HG02852 (cell line): ENCODE measurements at regions not wholly inside any gene's neighbourhood (a gene's known extent, or its start where the extent isn't known, plus 50 kb on each side); places are given as distances from the start of the nearest gene placed in this dataset.

Experiments used
- ATAC-seq: cut with Tn5 transposase; IDR thresholded peaks from one replicate; pipeline ENCODE4 v1.9.1; 2021; ENCODE audit warnings: mild to moderate bottlenecking, moderate library complexity; ENCODE audit not compliant: unreplicated experiment

- no peak for ATAC-seq
Measured at GRCh38 chr11:92317222-92317621, 92.6 kb downstream of the FAT3 start.

DNA sequence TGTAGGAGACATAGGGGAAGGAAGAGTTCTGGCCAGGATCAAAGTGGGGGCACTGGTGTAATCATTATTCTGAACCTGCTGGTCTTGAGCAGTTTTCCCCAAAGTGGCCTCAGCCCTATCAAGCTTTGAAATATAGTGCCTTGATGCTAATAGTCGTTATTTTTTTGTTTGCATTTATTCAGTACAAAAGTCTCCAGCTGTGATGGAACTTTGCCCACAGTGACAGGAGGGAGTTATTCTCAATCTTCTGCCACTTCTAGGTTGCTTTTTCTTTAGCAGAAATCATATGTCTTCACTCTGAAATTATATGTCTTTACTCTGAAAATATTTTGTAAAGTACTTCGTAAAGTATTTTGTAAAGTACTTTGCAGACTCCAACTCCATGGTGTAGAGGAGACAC lies 93.1 kb downstream of the FAT3 start:
- no peak for ATAC-seq

DNA sequence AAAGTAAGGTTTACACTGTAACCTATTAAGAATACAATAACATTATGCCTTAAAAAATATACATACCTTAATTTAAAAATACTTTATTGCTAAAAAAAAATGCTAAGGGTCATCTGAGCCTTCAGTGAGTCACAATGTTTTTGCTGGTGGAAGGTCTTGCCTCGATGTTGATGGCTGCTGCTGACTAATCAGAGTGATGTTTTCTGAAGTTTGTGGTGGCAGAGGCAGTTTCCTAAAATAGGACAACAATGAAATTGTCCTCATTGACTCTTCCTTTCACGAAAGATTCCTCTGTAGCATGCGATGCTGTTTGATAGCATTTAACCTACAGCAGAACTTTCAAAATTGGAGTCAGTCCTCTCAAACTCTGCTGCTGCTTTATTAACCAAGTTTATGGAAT lies 97.6 kb downstream of the FAT3 start:
- ATAC-seq = no peak

- ATAC-seq = no peak
Measured at GRCh38 chr11:92324890-92325289, 100.3 kb downstream of the FAT3 start.

- no peak for ATAC-seq
Measured at GRCh38 chr11:92325416-92325815, 100.8 kb downstream of the FAT3 start.

DNA sequence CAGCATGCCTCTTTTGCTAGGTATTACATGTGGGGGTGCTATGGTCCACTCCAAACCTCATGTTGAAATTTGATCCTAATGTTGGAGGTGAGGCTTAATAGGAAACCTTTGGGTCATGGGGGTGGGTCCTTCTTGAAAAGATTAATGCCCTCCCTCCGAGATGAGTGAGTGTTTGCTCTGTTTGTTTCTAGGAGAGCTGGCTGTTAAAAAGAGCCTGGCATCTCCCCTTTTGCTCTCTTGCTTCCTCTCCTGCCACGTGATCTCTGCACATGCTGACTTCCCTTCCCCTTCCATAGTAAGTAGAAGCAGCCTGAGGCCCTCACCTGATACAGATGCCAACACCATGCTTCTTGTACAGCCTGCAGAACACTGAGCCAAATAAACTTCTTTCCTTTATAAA lies 104.5 kb downstream of the FAT3 start:
- no peak for ATAC-seq

- no peak for ATAC-seq
Measured at GRCh38 chr11:92329646-92330045, 105.0 kb downstream of the FAT3 start.

- no peak for ATAC-seq
Measured at GRCh38 chr11:92330114-92330513, 105.5 kb downstream of the FAT3 start.

DNA sequence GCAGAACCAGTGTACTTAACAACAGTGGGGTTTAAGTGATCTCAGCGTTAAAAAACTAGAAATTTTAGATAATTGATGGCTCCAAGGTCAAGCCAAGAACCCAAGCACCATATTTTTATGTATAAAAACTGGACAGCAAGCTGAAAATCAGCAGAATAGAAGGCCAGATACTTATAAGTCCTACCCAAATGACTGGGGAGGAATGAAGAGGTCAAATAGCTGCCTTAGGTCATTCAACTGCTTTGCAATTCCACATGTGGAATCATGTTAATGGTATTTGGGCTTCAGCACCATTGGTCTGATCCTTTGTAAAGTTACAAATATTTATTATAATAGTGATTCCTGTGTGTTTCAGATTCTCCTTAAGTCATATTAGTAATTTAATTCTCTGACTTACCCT lies 108.4 kb downstream of the FAT3 start:
- no peak for ATAC-seq

DNA sequence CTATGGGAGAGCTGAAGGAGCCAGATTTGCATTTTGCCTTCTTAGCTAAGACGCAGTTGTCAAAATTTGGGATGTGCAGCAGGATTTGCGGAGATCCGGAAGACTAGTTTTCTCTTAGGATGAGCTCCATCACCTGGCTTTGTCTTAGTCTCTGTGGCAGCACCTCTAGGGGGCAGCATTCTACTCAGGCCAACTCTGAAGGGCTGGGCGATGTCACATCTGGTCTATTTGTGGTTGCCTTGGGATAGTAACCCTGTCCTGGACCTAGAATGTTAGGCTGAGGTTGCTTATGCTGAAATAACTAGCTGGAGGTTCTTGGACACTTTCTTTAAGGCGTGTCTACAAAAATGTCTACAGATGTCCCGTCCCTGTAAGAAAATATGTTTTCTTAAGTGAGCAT lies 116.2 kb downstream of the FAT3 start:
- no peak for ATAC-seq

DNA sequence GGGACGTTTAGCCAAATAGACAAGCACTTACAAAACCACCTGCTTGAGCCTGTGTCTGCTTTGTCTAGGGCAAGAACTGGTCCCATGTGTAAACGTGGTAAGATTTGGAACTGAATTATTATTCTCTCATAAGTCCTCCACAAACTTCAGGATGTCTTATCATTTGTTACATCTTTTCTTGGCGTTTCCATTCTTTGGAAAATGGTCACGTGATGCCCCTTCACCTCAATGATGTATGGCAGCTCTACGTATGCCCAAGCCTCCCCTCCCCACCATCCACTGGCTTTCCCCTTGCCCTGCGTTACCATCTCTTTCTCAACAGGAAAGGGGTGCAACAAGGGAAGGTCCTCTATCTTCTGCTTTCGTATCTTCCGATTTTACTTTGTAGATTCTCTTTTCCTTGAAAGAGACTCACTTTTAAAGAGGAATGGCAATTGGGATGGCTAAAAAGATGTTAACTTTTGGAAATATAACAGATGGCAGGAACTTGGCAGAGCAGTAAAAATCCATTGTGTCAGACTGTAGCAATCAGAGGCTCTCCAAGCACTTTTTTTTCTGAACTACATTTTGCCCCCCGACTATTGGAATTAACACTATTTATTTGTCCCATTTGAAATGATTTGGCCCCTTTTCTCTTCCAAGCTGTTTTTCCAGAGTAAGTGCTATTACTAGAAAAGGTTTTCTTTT lies 117.6 kb downstream of the FAT3 start:
- no peak for ATAC-seq

DNA sequence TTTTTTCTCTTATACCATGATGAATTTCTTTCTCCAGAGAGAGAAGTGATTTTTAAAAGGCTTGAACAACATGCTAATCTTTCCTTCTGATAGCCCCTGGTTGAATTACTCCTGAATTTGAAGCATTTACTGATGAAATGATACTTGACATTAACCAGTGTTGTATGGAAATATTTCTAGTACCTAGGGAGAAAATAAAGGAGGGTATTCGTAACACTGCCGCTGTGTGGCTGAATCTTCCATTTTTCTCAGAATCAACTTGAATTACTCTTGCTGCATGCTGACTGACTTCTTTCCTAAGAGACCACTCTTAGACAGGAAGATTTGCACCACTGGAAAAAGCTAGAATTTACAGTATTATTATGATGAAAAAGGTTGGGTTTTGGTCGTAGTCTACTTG lies 118.3 kb downstream of the FAT3 start:
- ATAC-seq = no peak

GRCh38 chr11:92346220-92346619 lies 121.6 kb downstream of the FAT3 start:
- no peak for ATAC-seq

DNA sequence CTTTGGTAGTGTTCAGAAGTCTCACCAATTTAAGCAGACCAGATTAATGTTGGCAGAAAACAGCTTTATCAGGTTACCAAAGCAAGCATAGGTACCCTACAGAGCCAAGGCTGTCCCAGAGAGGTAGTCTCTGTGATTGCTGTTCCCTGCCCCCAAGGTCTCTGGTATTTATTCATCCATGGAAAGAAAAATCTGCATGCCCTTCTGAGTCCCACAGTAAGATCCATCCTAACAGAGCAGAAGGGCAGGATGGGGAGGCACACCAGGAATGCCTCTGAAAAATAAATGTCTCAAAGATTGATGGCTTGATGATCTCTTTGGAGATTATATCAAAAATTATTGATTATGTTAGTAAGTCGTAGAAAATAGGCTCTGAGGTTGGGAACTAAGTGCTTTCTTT lies 122.8 kb downstream of the FAT3 start:
- ATAC-seq = no peak

GRCh38 chr11:92349486-92350156 lies 125.0 kb downstream of the FAT3 start:
- ATAC-seq = no peak

DNA sequence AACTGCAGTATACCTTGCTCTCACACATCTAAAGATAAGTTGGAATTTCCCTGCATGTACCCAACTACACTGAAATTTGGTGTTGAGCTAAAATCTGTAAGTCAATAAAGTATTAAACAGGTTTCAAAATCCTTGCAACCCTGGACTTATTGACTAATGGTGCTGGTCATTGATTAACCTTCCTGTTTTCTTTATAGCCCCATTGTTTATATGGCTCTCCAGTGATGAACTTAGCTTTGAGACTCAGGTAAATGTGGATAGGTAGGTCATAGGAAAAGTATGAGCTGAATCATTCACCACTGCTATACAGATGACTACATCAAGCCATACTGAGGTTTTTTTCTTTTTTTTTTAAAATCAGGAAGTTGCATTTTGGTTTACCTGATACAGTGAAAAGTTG lies 132.7 kb downstream of the FAT3 start:
- no peak for ATAC-seq

GRCh38 chr11:92357841-92358240 lies 133.2 kb downstream of the FAT3 start:
- ATAC-seq = no peak

DNA sequence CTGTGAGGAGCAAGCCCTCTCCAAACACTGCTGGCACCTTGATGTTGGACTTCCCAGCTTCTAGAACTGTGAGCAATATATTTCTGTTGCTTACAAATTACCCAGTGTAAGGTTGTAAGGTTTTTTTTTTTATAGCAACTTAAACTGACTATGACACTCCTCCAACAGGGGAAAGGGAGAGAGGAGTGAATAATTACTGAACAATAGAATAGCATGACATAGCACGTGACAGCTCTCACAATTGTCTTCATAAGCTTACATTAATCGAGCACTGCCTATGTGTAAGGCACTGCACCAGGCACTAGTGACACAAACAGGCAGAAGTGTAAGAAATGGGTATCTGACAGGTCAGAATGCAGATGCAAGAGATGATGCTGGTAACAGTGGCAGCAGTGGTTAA lies 136.9 kb downstream of the FAT3 start:
- ATAC-seq = no peak

GRCh38 chr11:92362989-92363388 lies 138.4 kb downstream of the FAT3 start:
- ATAC-seq = no peak

GRCh38 chr11:92364177-92364576 lies 139.6 kb downstream of the FAT3 start:
- no peak for ATAC-seq

- no peak for ATAC-seq
Measured at GRCh38 chr11:92376146-92376599, 151.6 kb downstream of the FAT3 start.

- no peak for ATAC-seq
Measured at GRCh38 chr11:92376680-92377079, 152.1 kb downstream of the FAT3 start.

GRCh38 chr11:92380882-92381281 lies 156.3 kb downstream of the FAT3 start:
- no peak for ATAC-seq
